Vagina (tissue), 2 donors: ENCODE measurements at regions not wholly inside any gene's neighbourhood (a gene's known extent, or its start where the extent isn't known, plus 50 kb on each side); places are given as distances from the start of the nearest gene placed in this dataset.

Experiments
- CTCF ChIP-seq, 3 experiments: fragments of 450-650 bp in 2 of 3; fragments of 200-600 bp in 1 of 3; sonication (generic) in 1 of 3; IDR thresholded peaks; one replicate each; pipeline ENCODE4 v1.5.1; 2017 to 2019; ENCODE audit warnings: antibody characterized with exemption in 3 of 3, mild to moderate bottlenecking in 2 of 3, moderate library complexity in 2 of 3
- POLR2A ChIP-seq, 2 donors: fragments of 450-650 bp; IDR thresholded peaks; one replicate each; pipeline ENCODE4 v1.6.1; 2017; ENCODE audit warnings: antibody characterized with exemption in 2 of 2, mild to moderate bottlenecking in 2 of 2, moderate library complexity in 2 of 2

- TF ChIP-seq POLR2A (IDR thresholded peaks at IDR 0.05) (no peak), CTCF (IDR thresholded peaks at IDR 0.05) (no peak)
Measured at GRCh38 chr5:34556509-34556782, 99.7 kb upstream of the RAI14 start.
